ENCODE measurements at regions not wholly inside any gene's neighbourhood (a gene's known extent, or its start where the extent isn't known, plus 50 kb on each side); places are given as distances from the start of the nearest gene placed in this dataset.

- TF ChIP-seq CTCF (conservative IDR thresholded peaks at IDR 0.05; ENCODE audit: low read length) (no peak), EZH2phosphoT487 (IDR thresholded peaks at IDR 0.05; ENCODE audit: borderline replicate concordance) (no peak)
Observed at GRCh38 chr1:30300669-30301068, 422.7 kb downstream of the MATN1 start.
